CD14-positive monocyte (primary cell): ENCODE measurements at regions not wholly inside any gene's neighbourhood (a gene's known extent, or its start where the extent isn't known, plus 50 kb on each side); places are given as distances from the start of the nearest gene placed in this dataset.

Experiments used
- DNase-seq, 3 donors: peaks; one replicate each; pipeline ENCODE4 v3.0.0-alpha.2; 2011 to 2022
- H2AFZ ChIP-seq: 2 replicates; pipeline ENCODE4 v1.6.0; 2012; ENCODE audit warnings: mild to moderate bottlenecking, low read depth, low read length, inconsistent platforms; ENCODE audit not compliant: insufficient read depth, poor library complexity, severe bottlenecking
- H3K27ac ChIP-seq, 2 donors: 1 replicate in 1 of 2; 2 replicates in 1 of 2; pipeline ENCODE4 v1.5.1; 2012 to 2013; ENCODE audit warnings: low read length in 2 of 2, control low read depth in 1 of 2, inconsistent platforms in 1 of 2, low read depth in 1 of 2, mild to moderate bottlenecking in 1 of 2
- H3K27me3 ChIP-seq, 2 donors: one replicate each; pipeline versions ENCODE4 v1.6.0 to v1.6.1; 2011 to 2013; ENCODE audit warnings: low read length in 2 of 2; ENCODE audit not compliant: control insufficient read depth in 2 of 2, insufficient read depth in 2 of 2
- H3K36me3 ChIP-seq, 2 donors: replicated peaks in 1 of 2; 1 replicate in 1 of 2; 2 replicates in 1 of 2; pipeline versions ENCODE4 v1.5.1 to v1.6.1; 2012 to 2013; ENCODE audit warnings: low read length in 2 of 2, control low read depth in 1 of 2, inconsistent platforms in 1 of 2, mild to moderate bottlenecking in 1 of 2; ENCODE audit not compliant: insufficient read depth in 2 of 2, control insufficient read depth in 1 of 2
- H3K4me1 ChIP-seq, 2 donors: 1 replicate in 1 of 2; 2 replicates in 1 of 2; pipeline versions ENCODE4 v1.5.1 to v1.6.1; 2012 to 2013; ENCODE audit warnings: low read length in 2 of 2, control low read depth in 1 of 2, inconsistent platforms in 1 of 2, mild to moderate bottlenecking in 1 of 2, moderate library complexity in 1 of 2; ENCODE audit not compliant: insufficient read depth in 2 of 2, control insufficient read depth in 1 of 2
- H3K4me2 ChIP-seq: replicated peaks from 2 replicates; pipeline ENCODE3; 2012; ENCODE audit warnings: low read length, moderate library complexity, mild to moderate bottlenecking; ENCODE audit not compliant: poor library complexity, severe bottlenecking; ENCODE audit errors: extremely low read depth
- H3K4me3 ChIP-seq, 3 experiments: fragments of 200-600 bp in 1 of 3; sonication (generic) in 1 of 3; replicated peaks in 1 of 3; 1 replicate in 2 of 3; 2 replicates in 1 of 3; pipeline ENCODE4 v1.5.1; 2011 to 2013; ENCODE audit warnings: low read length in 3 of 3, mild to moderate bottlenecking in 3 of 3, control low read depth in 2 of 3, low read depth in 2 of 3, inconsistent platforms in 1 of 3, moderate library complexity in 1 of 3
- H3K79me2 ChIP-seq: 2 replicates; pipeline ENCODE4 v1.6.0; 2012; ENCODE audit warnings: mild to moderate bottlenecking, control low read depth, inconsistent platforms, low read length, moderate library complexity; ENCODE audit not compliant: insufficient read depth
- H3K9ac ChIP-seq: 2 replicates; pipeline ENCODE4 v1.6.0; 2017; ENCODE audit warnings: low read length, mild to moderate bottlenecking; ENCODE audit not compliant: insufficient read depth, poor library complexity, severe bottlenecking
- H3K9me3 ChIP-seq, 2 donors: replicated peaks in 1 of 2; 1 replicate in 1 of 2; 2 replicates in 1 of 2; pipeline versions ENCODE4 v1.5.1 to v1.6.1; 2012 to 2013; ENCODE audit warnings: low read length in 2 of 2, control low read depth in 1 of 2; ENCODE audit not compliant: control insufficient read depth in 1 of 2, insufficient read depth in 1 of 2
- H4K20me1 ChIP-seq: 2 replicates; pipeline ENCODE4 v1.6.0; 2012; ENCODE audit warnings: mild to moderate bottlenecking, low read length, control low read depth, moderate library complexity; ENCODE audit not compliant: insufficient read depth
- H3K27ac Mint-ChIP-seq, 7 donors: one replicate each; pipeline ENCODE4 v1.8.0; 2020; ENCODE audit warnings: mild to moderate bottlenecking in 7 of 7, mixed read lengths in 7 of 7, moderate library complexity in 6 of 7, inconsistent platforms in 2 of 7
- H3K27me3 Mint-ChIP-seq, 3 donors: one replicate each; pipeline ENCODE4 v1.8.0; 2021 to 2022; ENCODE audit warnings: low read depth in 3 of 3, mild to moderate bottlenecking in 3 of 3, mixed read lengths in 3 of 3, moderate library complexity in 3 of 3, inconsistent platforms in 1 of 3
- H3K36me3 Mint-ChIP-seq, 2 donors: one replicate each; pipeline ENCODE4 v1.8.0; 2020; ENCODE audit warnings: mixed read lengths in 2 of 2, inconsistent platforms in 1 of 2, mild to moderate bottlenecking in 1 of 2
- H3K4me1 Mint-ChIP-seq: one replicate; pipeline ENCODE4 v1.8.0; 2020; ENCODE audit warnings: mild to moderate bottlenecking, mixed read lengths
- H3K4me3 Mint-ChIP-seq, 2 donors: one replicate each; pipeline ENCODE4 v1.8.0; 2020; ENCODE audit warnings: mild to moderate bottlenecking in 2 of 2, mixed read lengths in 2 of 2, moderate library complexity in 1 of 2
- H3K9me3 Mint-ChIP-seq, 7 donors: one replicate each; pipeline ENCODE4 v1.8.0; 2020 to 2022; ENCODE audit warnings: mixed read lengths in 7 of 7, mild to moderate bottlenecking in 6 of 7, moderate library complexity in 6 of 7, inconsistent platforms in 2 of 7
- CTCF ChIP-seq: fragments of 200-600 bp; IDR thresholded peaks from one replicate; pipeline ENCODE4 v1.8.0; 2022; ENCODE audit warnings: antibody characterized with exemption, mild to moderate bottlenecking
- WGBS: methylation state at CpG from one replicate; pipeline ENCODE4 v1.1.5; 2013; ENCODE audit warnings: missing lambda C conversion rate; ENCODE audit not compliant: insufficient coverage; 5-methylcytosine and 5-hydroxymethylcytosine counted together
- intact Hi-C, 2 donors: fragments of 100-400 bp; cut with micrococcal nuclease; formaldehyde crosslinking; loops; one replicate each; pipeline versions ENCODE4 v1.15.0 to v1.15.1; 2023

GRCh38 chr5:111836426-111836825 is 79.4 kb upstream of the NREP start:
- Histone ChIP-seq H3K4me2 (no peak overlapping the region), H3K9me3 (no peaks in the 10 kb centered on the region), H3K27me3 (no peaks in the 10 kb centered on the region), H3K9ac (no peak overlapping the region), H3K4me3 (no peak overlapping the region), H3K79me2 (no peaks in the 10 kb centered on the region), H3K27ac (no peak overlapping the region), H3K4me1 (peaks cover 3 to 6% of the 10 kb centered on the region in 2 donors), H3K36me3 (no peaks in the 10 kb centered on the region), H4K20me1 (no peaks in the 10 kb centered on the region), H2AFZ (no peak overlapping the region)
- intact Hi-C loops, result no loop called here
- H3K4me3 Mint-ChIP-seq, result no peak overlapping the region
- DNase-seq, result no peak
- no peak for TF ChIP-seq CTCF
- no peak overlapping the region for H3K27ac Mint-ChIP-seq
- peaks cover 7% of the 10 kb centered on the region for H3K4me1 Mint-ChIP-seq
- H3K36me3 Mint-ChIP-seq, result no peaks in the 10 kb centered on the region
- peaks cover 0 to 5% (median 0%) of the 10 kb centered on the region in 7 donors for H3K9me3 Mint-ChIP-seq
- no peaks in the 10 kb centered on the region for H3K27me3 Mint-ChIP-seq

- H3K79me2 ChIP-seq, result no peaks in the 10 kb centered on the region
- Mint-ChIP-seq H3K9me3 (peaks cover 0 to 5% (median 0%) of the 10 kb centered on the region in 7 donors), H3K27me3 (no peaks in the 10 kb centered on the region), H3K36me3 (no peaks in the 10 kb centered on the region), H3K27ac (no peak overlapping the region), H3K4me3 (no peak overlapping the region), H3K4me1 (peaks cover 7% of the 10 kb centered on the region)
- H3K4me2 ChIP-seq, result no peak overlapping the region
- no peaks in the 10 kb centered on the region for H4K20me1 ChIP-seq
- H3K4me1 ChIP-seq, result peaks cover 3 to 6% of the 10 kb centered on the region in 2 donors
- H3K4me3 ChIP-seq, result no peak overlapping the region
- TF ChIP-seq CTCF, result no peak
- no peak overlapping the region for H3K27ac ChIP-seq
- DNase-seq, result no peak
- no peak overlapping the region for H3K9ac ChIP-seq
- H3K36me3 ChIP-seq, result no peaks in the 10 kb centered on the region
- no CpG with 5 or more reads among the region's 2 CpGs for WGBS
- H3K27me3 ChIP-seq, result no peaks in the 10 kb centered on the region
- intact Hi-C loops, result no loop called here
- H3K9me3 ChIP-seq, result no peaks in the 10 kb centered on the region
- no peak overlapping the region for H2AFZ ChIP-seq
Observed at GRCh38 chr5:111834926-111835599, 78.1 kb upstream of the NREP start.
